SK-N-SH (cell line): ENCODE measurements at regions not wholly inside any gene's neighbourhood (a gene's known extent, or its start where the extent isn't known, plus 50 kb on each side); places are given as distances from the start of the nearest gene placed in this dataset.

Experiments
- CTCF ChIA-PET: fragments of 300-600, 350-600 bp; formaldehyde crosslinking; extraction: SDS; loops from one replicate; lab custom pipeline; 2021; lab: Yijun Ruan, JAX
- POLR2A ChIA-PET: fragments of 350-600 bp; sonication (Branson Sonifier 250); formaldehyde crosslinking; extraction: SDS; loops from one replicate; lab custom pipeline; 2020; ENCODE audit warnings: antibody characterized with exemption, inconsistent platforms; lab: Yijun Ruan, JAX
- DNase-seq: peaks from one replicate; pipeline ENCODE4 v3.0.0; 2012
- H2AFZ ChIP-seq: fragments of 200-600 bp; sonication (generic); 2 replicates; pipeline ENCODE4 v1.8.1; 2016; ENCODE audit warnings: antibody characterized with exemption, mild to moderate bottlenecking, low read depth
- H3F3A ChIP-seq: fragments of 200-600 bp; sonication (generic); replicated peaks from 2 replicates; pipeline ENCODE3; 2016; ENCODE audit warnings: antibody characterized with exemption, mild to moderate bottlenecking; ENCODE audit not compliant: insufficient read depth
- H3K27ac ChIP-seq, 2 experiments: fragments of 200-500 bp in 1 of 2; fragments of 200-600 bp in 1 of 2; sonication (Bioruptor generic) in 1 of 2; sonication (generic), shearing (Covaris generic) in 1 of 2; 2 replicates each; pipeline versions ENCODE4 v1.5.1 to v1.6.1; 2014 to 2016; ENCODE audit warnings: low read depth in 2 of 2, inconsistent platforms in 1 of 2, low read length in 1 of 2, mild to moderate bottlenecking in 1 of 2, mixed read lengths in 1 of 2
- H3K27me3 ChIP-seq: fragments of 200-600 bp; sonication (generic), shearing (Covaris generic); 2 replicates; pipeline ENCODE4 v1.6.1; 2016; ENCODE audit warnings: mixed run types; ENCODE audit not compliant: insufficient read depth
- H3K36me3 ChIP-seq, 2 experiments: fragments of 200-500 bp in 1 of 2; fragments of 200-600 bp in 1 of 2; sonication (Bioruptor generic) in 1 of 2; sonication (generic) in 1 of 2; replicated peaks in 1 of 2; 2 replicates each; pipeline versions ENCODE3 to v1.5.1; 2014 to 2016; ENCODE audit warnings: low read length in 1 of 2, mild to moderate bottlenecking in 1 of 2; ENCODE audit not compliant: insufficient read depth in 2 of 2, control insufficient read depth in 1 of 2
- H3K4me1 ChIP-seq, 2 experiments: fragments of 200-500 bp in 1 of 2; fragments of 200-600 bp in 1 of 2; sonication (Bioruptor generic) in 1 of 2; sonication (generic), shearing (Covaris generic) in 1 of 2; 2 replicates each; pipeline versions ENCODE4 v1.5.1 to v1.6.1; 2014 to 2016; ENCODE audit warnings: low read depth in 1 of 2, low read length in 1 of 2, mixed run types in 1 of 2; ENCODE audit not compliant: insufficient read depth in 2 of 2, control insufficient read depth in 1 of 2
- H3K4me2 ChIP-seq: fragments of 200-600 bp; sonication (generic), shearing (Covaris generic); 2 replicates; pipeline ENCODE4 v1.6.1; 2017; ENCODE audit warnings: mixed run types
- H3K4me3 ChIP-seq, 2 experiments: fragments of 200-500 bp in 1 of 2; fragments of 200-600 bp in 1 of 2; sonication (Bioruptor generic) in 1 of 2; sonication (generic), shearing (Covaris generic) in 1 of 2; 2 replicates each; pipeline versions ENCODE4 v1.5.1 to v1.8.1; 2014 to 2016; ENCODE audit warnings: low read depth in 2 of 2, inconsistent platforms in 1 of 2, low read length in 1 of 2, mild to moderate bottlenecking in 1 of 2, mixed read lengths in 1 of 2, moderate library complexity in 1 of 2
- H3K79me2 ChIP-seq: fragments of 200-600 bp; sonication (generic); 2 replicates; pipeline ENCODE4 v1.8.1; 2017; ENCODE audit warnings: mild to moderate bottlenecking; ENCODE audit not compliant: insufficient read depth
- H3K9ac ChIP-seq: fragments of 200-600 bp; sonication (generic); 2 replicates; pipeline ENCODE4 v1.6.1; 2017; ENCODE audit warnings: mixed run types
- H3K9me2 ChIP-seq: fragments of 200-600 bp; sonication (generic); 2 replicates; pipeline ENCODE4 v1.6.1; 2017; ENCODE audit warnings: mixed run types
- H3K9me3 ChIP-seq: fragments of 200-600 bp; sonication (generic); 2 replicates; pipeline ENCODE4 v1.6.1; 2017; ENCODE audit warnings: mixed run types, mild to moderate bottlenecking, moderate library complexity
- H4K20me1 ChIP-seq: fragments of 200-600 bp; sonication (generic); 2 replicates; pipeline ENCODE4 v1.6.1; 2017; ENCODE audit warnings: mild to moderate bottlenecking, mixed run types; ENCODE audit not compliant: insufficient read depth
- CHD2 ChIP-seq: fragments of 150-350 bp; IDR thresholded peaks from 2 replicates; pipeline ENCODE4 v1.6.1; 2018; ENCODE audit warnings: low read length; ENCODE audit not compliant: partially characterized antibody
- CTCF ChIP-seq: fragments of 200-600 bp; sonication (generic); IDR thresholded peaks from 2 replicates; pipeline ENCODE4 v1.6.1; 2017; ENCODE audit warnings: antibody characterized with exemption, mild to moderate bottlenecking, moderate library complexity
- ELF1 ChIP-seq: IDR thresholded peaks from 2 replicates; pipeline ENCODE4 v1.4.0; 2012
- EP300 ChIP-seq, 2 experiments: IDR thresholded peaks; 2 replicates each; pipeline versions ENCODE4 v1.4.0 to v1.6.1; 2012; ENCODE audit warnings: borderline replicate concordance in 1 of 2, low read depth in 1 of 2, low read length in 1 of 2
- FOSL2 ChIP-seq: IDR thresholded peaks from 2 replicates; pipeline ENCODE4 v1.4.0; 2012; ENCODE audit warnings: low read depth, mild to moderate bottlenecking, moderate library complexity, borderline replicate concordance
- FOXJ3 ChIP-seq: sonication (generic); formaldehyde crosslinking; IDR thresholded peaks from 2 replicates; pipeline ENCODE4 v1.5.1; 2020; ENCODE audit warnings: mild to moderate bottlenecking, missing genetic modification reagents
- FOXM1 ChIP-seq: IDR thresholded peaks from 2 replicates; pipeline ENCODE4 v1.4.0; 2012; ENCODE audit warnings: low read depth, mild to moderate bottlenecking
- MXI1 ChIP-seq: IDR thresholded peaks from 2 replicates; pipeline ENCODE4 v1.6.1; 2012; ENCODE audit warnings: mild to moderate bottlenecking, low read depth, low read length, improper control_type of control experiment
- NRF1 ChIP-seq: IDR thresholded peaks from 2 replicates; pipeline ENCODE4 v1.6.1; 2012; ENCODE audit warnings: low read depth, mild to moderate bottlenecking, low read length
- POLR2AphosphoS5 ChIP-seq: IDR thresholded peaks from 2 replicates; pipeline ENCODE4 v1.6.1; 2012; ENCODE audit warnings: low read depth, low read length
- RCOR1 ChIP-seq: fragments of 150-350 bp; IDR thresholded peaks from 2 replicates; pipeline ENCODE4 v1.6.1; 2017; ENCODE audit warnings: antibody characterized with exemption, low read length
- RFX5 ChIP-seq: IDR thresholded peaks from 2 replicates; pipeline ENCODE4 v1.6.1; 2012; ENCODE audit warnings: mild to moderate bottlenecking, improper control_type of control experiment, low read length
- RXRA ChIP-seq: IDR thresholded peaks from 2 replicates; pipeline ENCODE4 v1.4.0; 2012; ENCODE audit warnings: low read depth, mild to moderate bottlenecking, borderline replicate concordance
- SMC3 ChIP-seq: IDR thresholded peaks from 2 replicates; pipeline ENCODE4 v1.6.1; 2012; ENCODE audit warnings: low read depth, low read length, improper control_type of control experiment
- TEAD4 ChIP-seq: IDR thresholded peaks from 2 replicates; pipeline ENCODE4 v1.4.0; 2012; ENCODE audit warnings: mild to moderate bottlenecking, borderline replicate concordance; ENCODE audit not compliant: insufficient read depth
- USF1 ChIP-seq: IDR thresholded peaks from 2 replicates; pipeline ENCODE4 v1.4.0; 2012; ENCODE audit warnings: low read depth, borderline replicate concordance
- USF2 ChIP-seq: fragments of 150-350 bp; IDR thresholded peaks from 2 replicates; pipeline ENCODE4 v1.6.1; 2017; ENCODE audit warnings: antibody characterized with exemption, low read length, low read depth, borderline replicate concordance
- YY1 ChIP-seq: IDR thresholded peaks from 2 replicates; pipeline ENCODE4 v1.4.0; 2012; ENCODE audit warnings: low read depth, mild to moderate bottlenecking
- WGBS: methylation state at CpG from one replicate; pipeline ENCODE4 v1.1.6; 2017; ENCODE audit warnings: low lambda C conversion rate; 5-methylcytosine and 5-hydroxymethylcytosine counted together

GRCh38 chr2:3944841-3945240, 241.5 kb downstream of the DCDC2C start (continued):
- TF ChIP-seq CTCF: no peak
- no peak for TF ChIP-seq USF2
- TF ChIP-seq ELF1: no peak
- TF ChIP-seq SMC3: no peak
- TF ChIP-seq RXRA: no peak
- TF ChIP-seq POLR2AphosphoS5: no peak
- no peak for TF ChIP-seq RFX5
- TF ChIP-seq CHD2: no peak
- TF ChIP-seq YY1: no peak
- TF ChIP-seq MXI1: no peak
- no peak for TF ChIP-seq EP300 (IDR thresholded peaks at IDR 0.05; ENCODE audit: borderline replicate concordance in 1 of 2, low read depth in 1 of 2, low read length in 1 of 2)

GRCh38 chr2:3948191-3948590, 244.8 kb downstream of the DCDC2C start:
- Histone ChIP-seq H3K9me3 (no peaks in the 10 kb centered on the region), H3F3A (no peaks in the 10 kb centered on the region), H3K36me3 (no peaks in the 10 kb centered on the region), H3K9me2 (no peaks in the 10 kb centered on the region), H3K4me1 (no peaks in the 10 kb centered on the region), H3K4me3 (no peak overlapping the region), H3K79me2 (no peaks in the 10 kb centered on the region), H3K27ac (no peak overlapping the region), H2AFZ (no peak overlapping the region), H3K4me2 (no peak overlapping the region), H4K20me1 (no peaks in the 10 kb centered on the region), H3K9ac (no peak overlapping the region), H3K27me3 (no peaks in the 10 kb centered on the region)
- WGBS: 26% methylated on average over 7 of the region's 7 CpGs
- DNase-seq: no peak
- CTCF ChIA-PET: interaction anchor here (8.2 kb wide), 1 partner anchor 11 kb away, joined by 57 read pairs; no protein-coding TSS in a partner anchor
- POLR2A ChIA-PET: no interaction called here
- TF ChIP-seq EP300 (IDR thresholded peaks at IDR 0.05; ENCODE audit: borderline replicate concordance in 1 of 2, low read depth in 1 of 2, low read length in 1 of 2) (no peak), TEAD4 (no peak), RCOR1 (no peak), FOXJ3 (CRISPR knock-in tag) (no peak), USF1 (no peak), NRF1 (no peak), FOSL2 (no peak), CTCF (no peak), SMC3 (no peak), ELF1 (no peak), CHD2 (no peak), FOXM1 (no peak)
